Type B pancreatic cell (in vitro differentiated cells): ENCODE measurements at regions not wholly inside any gene's neighbourhood (a gene's known extent, or its start where the extent isn't known, plus 50 kb on each side); places are given as distances from the start of the nearest gene placed in this dataset.

Experiments
- DNase-seq: peaks from one replicate; pipeline ENCODE4 v3.0.0; 2021; ENCODE audit warnings: mixed read lengths; ENCODE audit not compliant: unreplicated experiment; ENCODE audit errors: extremely low spot score
- H3K27ac Mint-ChIP-seq: 2 replicates; pipeline ENCODE4 v1.8.0; 2021; ENCODE audit warnings: mild to moderate bottlenecking, mixed read lengths
- H3K27me3 Mint-ChIP-seq: 2 replicates; pipeline ENCODE4 v1.8.0; 2021; ENCODE audit warnings: mixed read lengths
- H3K36me3 Mint-ChIP-seq: 2 replicates; pipeline ENCODE4 v1.8.0; 2021; ENCODE audit warnings: mixed read lengths
- H3K4me1 Mint-ChIP-seq: one replicate; pipeline ENCODE4 v1.8.0; 2021; ENCODE audit warnings: mixed read lengths; ENCODE audit not compliant: unreplicated experiment
- H3K4me3 Mint-ChIP-seq: 2 replicates; pipeline ENCODE4 v1.8.0; 2021; ENCODE audit warnings: mild to moderate bottlenecking, mixed read lengths
- H3K9me3 Mint-ChIP-seq: 2 replicates; pipeline ENCODE4 v1.8.0; 2021; ENCODE audit warnings: mixed read lengths
- CTCF ChIP-seq: fragments of 200-600 bp; sonication (generic); conservative IDR thresholded peaks from 2 replicates; pipeline ENCODE4 v1.5.0; 2021; ENCODE audit warnings: antibody characterized with exemption, mild to moderate bottlenecking

GRCh38 chr5:88610586-88610985 lies 272.4 kb downstream of the MEF2C start:
- no peaks in the 10 kb centered on the region for H3K36me3 Mint-ChIP-seq
- DNase-seq, result no peak
- TF ChIP-seq CTCF, result no peak
- no peaks in the 10 kb centered on the region for H3K27me3 Mint-ChIP-seq
- no peak overlapping the region for H3K4me3 Mint-ChIP-seq
- no peak overlapping the region for H3K27ac Mint-ChIP-seq
- H3K4me1 Mint-ChIP-seq, result no peaks in the 10 kb centered on the region
- H3K9me3 Mint-ChIP-seq, result no peaks in the 10 kb centered on the region

GRCh38 chr5:88607492-88607891 lies 275.5 kb downstream of the MEF2C start:
- Mint-ChIP-seq H3K27ac (no peak overlapping the region), H3K9me3 (no peaks in the 10 kb centered on the region), H3K4me1 (no peaks in the 10 kb centered on the region), H3K27me3 (no peaks in the 10 kb centered on the region), H3K4me3 (no peak overlapping the region), H3K36me3 (no peaks in the 10 kb centered on the region)
- TF ChIP-seq CTCF, result no peak
- no peak for DNase-seq

- Mint-ChIP-seq H3K4me1 (no peaks in the 10 kb centered on the region), H3K9me3 (no peaks in the 10 kb centered on the region), H3K4me3 (no peak overlapping the region), H3K27me3 (no peaks in the 10 kb centered on the region), H3K27ac (no peak overlapping the region), H3K36me3 (no peaks in the 10 kb centered on the region)
- DNase-seq, result no peak
- TF ChIP-seq CTCF, result no peak
These were observed 276.4 kb downstream of the MEF2C start for GRCh38 chr5:88606626-88607025.

DNA sequence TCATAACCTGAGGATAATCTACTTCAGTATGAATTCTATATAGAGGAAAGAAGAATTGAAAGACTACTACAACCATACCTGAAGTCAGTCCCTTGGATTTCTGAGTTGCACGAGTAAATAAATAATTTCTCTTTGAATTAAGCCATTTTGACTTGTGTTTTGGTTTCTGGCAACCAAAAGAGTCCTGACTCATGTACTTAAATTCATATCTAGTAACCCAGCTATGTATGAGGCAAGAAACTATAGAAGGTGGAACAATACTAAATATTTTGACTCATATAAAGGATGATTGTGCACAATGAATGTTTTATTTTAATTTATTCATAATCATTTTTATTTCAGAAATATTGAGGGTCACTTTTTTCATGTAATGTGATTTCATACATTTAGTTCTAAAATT lies 276.8 kb downstream of the MEF2C start:
- Mint-ChIP-seq H3K4me1 (no peaks in the 10 kb centered on the region), H3K36me3 (no peaks in the 10 kb centered on the region), H3K9me3 (no peaks in the 10 kb centered on the region), H3K27ac (no peak overlapping the region), H3K4me3 (no peak overlapping the region), H3K27me3 (no peaks in the 10 kb centered on the region)
- TF ChIP-seq CTCF, result no peak
- no peak for DNase-seq

DNA sequence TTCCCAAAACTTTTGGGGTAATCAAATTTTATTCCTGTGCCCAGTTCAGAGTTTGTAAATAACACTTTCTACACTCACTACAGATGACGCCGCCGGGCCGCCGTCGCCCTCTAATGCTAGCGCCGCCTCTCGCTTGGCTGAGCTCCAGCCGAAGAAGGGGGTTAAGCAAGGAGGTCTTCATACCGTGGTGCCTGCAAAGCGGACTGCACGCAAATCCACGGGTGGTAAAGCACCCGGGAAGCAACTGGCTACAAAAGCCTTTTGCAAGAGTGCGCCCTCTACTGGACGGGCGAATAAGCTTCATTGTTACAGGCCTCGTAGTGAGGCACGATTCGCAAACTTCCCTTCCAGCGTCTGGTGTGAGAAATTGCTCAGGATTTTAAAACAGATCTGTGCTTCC lies 280.4 kb downstream of the MEF2C start:
- no peak overlapping the region for H3K27ac Mint-ChIP-seq
- DNase-seq, result no peak
- no peak overlapping the region for H3K4me3 Mint-ChIP-seq
- no peaks in the 10 kb centered on the region for H3K36me3 Mint-ChIP-seq
- no peaks in the 10 kb centered on the region for H3K27me3 Mint-ChIP-seq
- no peaks in the 10 kb centered on the region for H3K4me1 Mint-ChIP-seq
- H3K9me3 Mint-ChIP-seq, result no peaks in the 10 kb centered on the region
- peak; percentile 63 for TF ChIP-seq CTCF

DNA sequence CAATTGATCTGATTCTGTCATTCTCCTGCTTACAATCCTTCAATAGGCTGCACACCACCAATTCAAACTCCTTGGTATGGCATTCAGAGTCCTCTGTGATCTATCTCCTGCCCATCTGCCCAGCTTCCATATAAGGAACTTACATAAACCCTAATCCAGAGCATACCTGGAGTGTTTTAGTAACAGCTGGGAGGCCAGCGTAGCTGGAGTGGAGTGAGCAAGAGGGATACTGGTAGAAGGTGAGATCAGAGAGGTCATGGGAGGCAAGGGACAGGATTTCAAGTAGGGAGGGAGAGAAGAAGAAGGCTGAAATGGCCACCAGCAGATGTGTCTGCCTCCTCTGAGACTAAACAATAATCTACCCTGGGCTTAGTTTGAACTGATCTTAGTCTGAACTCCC lies 288.5 kb downstream of the MEF2C start:
- H3K4me3 Mint-ChIP-seq, result no peak overlapping the region
- DNase-seq, result no peak
- H3K27ac Mint-ChIP-seq, result no peak overlapping the region

More for the DNA sequence above, 288.5 kb downstream of the MEF2C start:
- H3K36me3 Mint-ChIP-seq, result no peaks in the 10 kb centered on the region
- peaks cover 4% of the 10 kb centered on the region for H3K27me3 Mint-ChIP-seq
- H3K9me3 Mint-ChIP-seq, result peaks cover 1% of the 10 kb centered on the region
- no peak for TF ChIP-seq CTCF
- no peaks in the 10 kb centered on the region for H3K4me1 Mint-ChIP-seq
